ENCODE measurements at regions not wholly inside any gene's neighbourhood (a gene's known extent, or its start where the extent isn't known, plus 50 kb on each side); places are given as distances from the start of the nearest gene placed in this dataset.

GRCh38 chr7:9217204-9217603 lies 783.8 kb downstream of the NXPH1 start:
- H2BK120ac ChIP-seq (ENCODE audit: low read depth, low read length, poor library complexity, severe bottlenecking) = no peak overlapping the region
- H3K4ac ChIP-seq (ENCODE audit: low read depth, low read length) = no peak overlapping the region
- no peak overlapping the region for H2AFZ ChIP-seq (ENCODE audit: low read length)
- no peak overlapping the region for H3K23ac ChIP-seq (ENCODE audit: insufficient read length, low read depth, low read length)
- H3K4me3 Mint-ChIP-seq = no peak overlapping the region
- no peaks in the 10 kb centered on the region for H3K9me3 ChIP-seq (ENCODE audit: control insufficient read depth, low read depth, low read length)
- H4K91ac ChIP-seq (ENCODE audit: insufficient read length, low read depth, low read length) = no peak overlapping the region
- no peak overlapping the region for H2BK12ac ChIP-seq (ENCODE audit: insufficient read length, low read depth, low read length)
- H3K4me2 ChIP-seq (ENCODE audit: insufficient read depth, insufficient read length, low read length) = no peak overlapping the region
- H3K79me1 ChIP-seq (ENCODE audit: insufficient read depth, low read depth, low read length, poor library complexity, severe bottlenecking) = no peaks in the 10 kb centered on the region
- H4K5ac ChIP-seq (ENCODE audit: insufficient read length, low read depth, low read length) = no peak overlapping the region
- TF ChIP-seq CTCF (conservative IDR thresholded peaks at IDR 0.05) = no peak
- no peak overlapping the region for H3K56ac ChIP-seq (ENCODE audit: insufficient read length, low read depth, low read length)
- H3K14ac ChIP-seq (ENCODE audit: insufficient read depth, low read length) = no peak overlapping the region
- H2AK5ac ChIP-seq (ENCODE audit: insufficient read length, low read length) = no peak overlapping the region
- H3K23me2 ChIP-seq (ENCODE audit: insufficient read length, low read depth, low read length, poor library complexity, severe bottlenecking) = no peaks in the 10 kb centered on the region
- H3K4me1 ChIP-seq (ENCODE audit: insufficient read depth, low read length) = no peaks in the 10 kb centered on the region
- no peak for DNase-seq
- no peak overlapping the region for H3T11ph ChIP-seq (ENCODE audit: low read length)
- no peaks in the 10 kb centered on the region for H4K20me1 ChIP-seq (ENCODE audit: control insufficient read depth, insufficient read depth, insufficient read length)
- no peaks in the 10 kb centered on the region for H3K36me3 Mint-ChIP-seq (ENCODE audit: insufficient read depth in 1 of 3, low read depth in 3 of 3)
- H3K27ac ChIP-seq (ENCODE audit: insufficient read length, low read depth, low read length) = no peak overlapping the region
- no peak overlapping the region for H3K18ac ChIP-seq (ENCODE audit: insufficient read length, low read depth, low read length)
- no peak overlapping the region for H2BK5ac ChIP-seq (ENCODE audit: insufficient read length, low read length)
- no peaks in the 10 kb centered on the region for H3K9me3 Mint-ChIP-seq
- H3K79me2 ChIP-seq (ENCODE audit: insufficient read depth, low read length) = no peaks in the 10 kb centered on the region
- peaks cover 0 to 3% of the 10 kb centered on the region in 2 experiments; a peak in 2 of 4 replicates for H3K4me1 Mint-ChIP-seq
- no peak overlapping the region for H4K8ac ChIP-seq (replicated peaks; ENCODE audit: insufficient read length, low read depth, low read length)
- no peak overlapping the region for H3K9ac ChIP-seq (ENCODE audit: extremely low read depth, insufficient read length, low read length)
- WGBS (ENCODE audit: extremely low coverage, insufficient read length, low lambda C conversion rate) = no CpG with 5 or more reads among the region's 1 CpG
- no peak overlapping the region for H2BK15ac ChIP-seq (ENCODE audit: low read depth, low read length)
- no peaks in the 10 kb centered on the region for H3K27me3 Mint-ChIP-seq (ENCODE audit: low read depth)
- no peak overlapping the region for H3K27ac Mint-ChIP-seq
- H2BK20ac ChIP-seq (ENCODE audit: low read depth, low read length, poor library complexity, severe bottlenecking) = no peak overlapping the region
- H3K27me3 ChIP-seq (ENCODE audit: insufficient read depth, low read length) = no peaks in the 10 kb centered on the region

Data from H9 (cell line).